A673 (cell line): ENCODE measurements at regions not wholly inside any gene's neighbourhood (a gene's known extent, or its start where the extent isn't known, plus 50 kb on each side); places are given as distances from the start of the nearest gene placed in this dataset.

Experiments
- CTCF ChIP-seq: fragments of 300-800, 200-600 bp; sonication (generic); conservative IDR thresholded peaks from 2 replicates; pipeline ENCODE4 v1.5.1; 2017; ENCODE audit warnings: low read depth, mild to moderate bottlenecking, antibody characterized with exemption, low read length, moderate library complexity, mixed read lengths
- EZH2 ChIP-seq: fragments of 200-600 bp; sonication (generic); IDR thresholded peaks from 2 replicates; pipeline ENCODE4 v1.6.1; 2017; ENCODE audit warnings: borderline replicate concordance, low read depth, mild to moderate bottlenecking, mixed read lengths, antibody characterized with exemption, low read length; ENCODE audit not compliant: poor library complexity, severe bottlenecking

- TF ChIP-seq CTCF (no peak), EZH2 (no peak)
These were observed 63.9 kb upstream of the CACNA2D1 start for GRCh38 chr7:82507365-82507975.
